ENCODE measurements at regions not wholly inside any gene's neighbourhood (a gene's known extent, or its start where the extent isn't known, plus 50 kb on each side); places are given as distances from the start of the nearest gene placed in this dataset.
"Not testable (repeated sequence)": the region's sequence is repeated elsewhere in the genome, so short reads cannot be mapped to it uniquely, and the experiment has no call there.

DNA sequence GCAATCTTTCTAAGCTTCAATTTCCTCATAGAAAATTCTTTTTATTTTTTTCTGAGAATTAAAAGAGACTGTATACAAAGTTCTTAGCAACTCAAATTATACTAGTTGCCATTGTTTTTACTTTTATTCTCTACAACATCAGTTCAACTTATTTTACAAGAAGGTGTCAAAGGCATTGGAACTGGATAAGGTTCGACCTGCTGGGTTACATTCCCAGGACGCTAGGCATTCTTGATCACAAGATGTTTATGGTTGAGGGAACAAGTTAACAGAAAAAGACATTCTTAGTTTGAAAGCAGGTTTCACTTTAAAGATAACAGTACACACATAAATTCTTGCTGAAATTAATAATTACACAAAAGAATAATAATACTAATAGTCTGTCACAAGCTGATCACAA is 163.5 kb upstream of the SNX2 start:
- H3K36me3 Mint-ChIP-seq (ENCODE audit: low read depth), result no peaks in the 10 kb centered on the region
- H3K27ac Mint-ChIP-seq (ENCODE audit: unreplicated experiment), result no peak overlapping the region
- TF ChIP-seq, protein P1, sequence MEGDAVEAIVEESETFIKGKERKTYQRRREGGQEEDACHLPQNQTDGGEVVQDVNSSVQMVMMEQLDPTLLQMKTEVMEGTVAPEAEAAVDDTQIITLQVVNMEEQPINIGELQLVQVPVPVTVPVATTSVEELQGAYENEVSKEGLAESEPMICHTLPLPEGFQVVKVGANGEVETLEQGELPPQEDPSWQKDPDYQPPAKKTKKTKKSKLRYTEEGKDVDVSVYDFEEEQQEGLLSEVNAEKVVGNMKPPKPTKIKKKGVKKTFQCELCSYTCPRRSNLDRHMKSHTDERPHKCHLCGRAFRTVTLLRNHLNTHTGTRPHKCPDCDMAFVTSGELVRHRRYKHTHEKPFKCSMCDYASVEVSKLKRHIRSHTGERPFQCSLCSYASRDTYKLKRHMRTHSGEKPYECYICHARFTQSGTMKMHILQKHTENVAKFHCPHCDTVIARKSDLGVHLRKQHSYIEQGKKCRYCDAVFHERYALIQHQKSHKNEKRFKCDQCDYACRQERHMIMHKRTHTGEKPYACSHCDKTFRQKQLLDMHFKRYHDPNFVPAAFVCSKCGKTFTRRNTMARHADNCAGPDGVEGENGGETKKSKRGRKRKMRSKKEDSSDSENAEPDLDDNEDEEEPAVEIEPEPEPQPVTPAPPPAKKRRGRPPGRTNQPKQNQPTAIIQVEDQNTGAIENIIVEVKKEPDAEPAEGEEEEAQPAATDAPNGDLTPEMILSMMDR (conservative IDR thresholded peaks at IDR 0.05), result no peak
- no peaks in the 10 kb centered on the region for H3K27me3 Mint-ChIP-seq (ENCODE audit: low read depth)
- H3K9me3 Mint-ChIP-seq, result no peaks in the 10 kb centered on the region
- H3K4me1 Mint-ChIP-seq, result peaks cover 12% of the 10 kb centered on the region
- DNase-seq (ENCODE audit: low read depth, low spot score), result no peak
- no peak overlapping the region for H3K4me3 Mint-ChIP-seq

DNA sequence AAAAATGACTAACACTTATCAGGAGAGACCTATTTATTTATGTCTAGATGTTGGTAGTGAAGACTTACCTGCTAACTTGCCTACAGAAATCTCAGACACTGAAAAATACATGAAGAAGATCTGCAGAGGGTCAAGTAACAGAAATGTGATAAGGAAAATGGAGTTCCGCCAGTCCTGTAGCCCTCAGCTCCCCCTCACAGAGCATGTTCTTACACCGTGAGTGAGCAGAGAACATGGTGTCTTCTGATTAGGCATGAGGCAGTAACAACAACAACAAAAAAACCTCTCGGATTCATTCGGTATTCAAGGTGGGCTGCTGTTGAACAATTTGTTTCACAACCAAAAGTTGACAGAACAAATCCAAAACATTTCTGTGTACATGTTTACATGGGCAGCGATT is 162.0 kb upstream of the SNX2 start:
- Mint-ChIP-seq H3K27ac (ENCODE audit: unreplicated experiment) (no peak overlapping the region), H3K27me3 (ENCODE audit: low read depth) (no peaks in the 10 kb centered on the region), H3K36me3 (ENCODE audit: low read depth) (no peaks in the 10 kb centered on the region), H3K4me3 (no peak overlapping the region), H3K9me3 (no peaks in the 10 kb centered on the region), H3K4me1 (peaks cover 12% of the 10 kb centered on the region)
- TF ChIP-seq, protein P1 (conservative IDR thresholded peaks at IDR 0.05), result no peak
- DNase-seq (ENCODE audit: low read depth, low spot score), result no peak

DNA sequence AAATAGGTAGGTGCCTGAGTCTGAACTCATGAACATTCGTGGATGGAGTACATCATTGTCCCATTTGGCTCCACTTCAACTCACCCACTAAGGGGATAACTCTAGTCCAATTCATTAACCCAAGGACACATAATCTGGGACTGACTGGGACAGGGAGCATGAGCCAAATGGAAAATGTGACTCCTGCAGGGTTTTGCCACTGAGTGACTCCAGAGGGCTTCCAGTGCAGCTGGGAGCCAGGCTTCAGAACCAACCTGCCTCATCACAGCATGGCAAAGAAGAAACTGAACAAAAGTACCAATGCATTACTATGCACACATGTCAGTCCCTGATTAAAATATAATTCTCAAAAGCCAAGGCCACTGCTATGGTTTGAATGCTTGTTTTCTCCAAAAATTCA is 159.7 kb upstream of the SNX2 start:
- H3K27me3 Mint-ChIP-seq (ENCODE audit: low read depth), result no peaks in the 10 kb centered on the region
- no peaks in the 10 kb centered on the region for H3K9me3 Mint-ChIP-seq
- no peak overlapping the region for H3K27ac Mint-ChIP-seq (ENCODE audit: unreplicated experiment)
- H3K4me1 Mint-ChIP-seq, result peaks cover 12% of the 10 kb centered on the region
- H3K36me3 Mint-ChIP-seq (ENCODE audit: low read depth), result no peaks in the 10 kb centered on the region
- H3K4me3 Mint-ChIP-seq, result no peak overlapping the region
- TF ChIP-seq, protein P1 (conservative IDR thresholded peaks at IDR 0.05), result no peak
- no peak for DNase-seq (ENCODE audit: low read depth, low spot score)

DNA sequence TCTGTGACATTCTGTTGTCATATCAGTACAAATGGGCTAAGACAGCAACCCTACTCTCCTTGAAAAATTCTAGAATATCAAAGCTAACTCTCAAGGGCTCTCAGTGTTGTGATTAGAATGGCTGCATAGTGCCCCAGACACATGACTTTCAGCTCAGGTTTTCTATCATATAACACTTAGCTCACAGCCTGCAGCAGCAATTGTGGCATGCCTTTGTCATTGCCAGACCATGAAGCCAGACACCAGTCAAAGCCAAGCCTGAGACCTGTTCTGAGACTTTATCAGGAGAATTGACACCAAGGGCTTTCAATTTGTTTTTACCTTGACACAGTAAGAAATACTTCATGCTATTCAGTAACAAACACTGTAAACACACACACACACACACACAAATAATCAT is 159.0 kb upstream of the SNX2 start:
- no peak overlapping the region for H3K27ac Mint-ChIP-seq (ENCODE audit: unreplicated experiment)
- H3K27me3 Mint-ChIP-seq (ENCODE audit: low read depth), result no peaks in the 10 kb centered on the region
- no peaks in the 10 kb centered on the region for H3K9me3 Mint-ChIP-seq
- peaks cover 12% of the 10 kb centered on the region for H3K4me1 Mint-ChIP-seq
- TF ChIP-seq, protein P1 (conservative IDR thresholded peaks at IDR 0.05), result no peak
- no peak overlapping the region for H3K4me3 Mint-ChIP-seq
- DNase-seq (ENCODE audit: low read depth, low spot score), result no peak
- H3K36me3 Mint-ChIP-seq (ENCODE audit: low read depth), result no peaks in the 10 kb centered on the region

DNA sequence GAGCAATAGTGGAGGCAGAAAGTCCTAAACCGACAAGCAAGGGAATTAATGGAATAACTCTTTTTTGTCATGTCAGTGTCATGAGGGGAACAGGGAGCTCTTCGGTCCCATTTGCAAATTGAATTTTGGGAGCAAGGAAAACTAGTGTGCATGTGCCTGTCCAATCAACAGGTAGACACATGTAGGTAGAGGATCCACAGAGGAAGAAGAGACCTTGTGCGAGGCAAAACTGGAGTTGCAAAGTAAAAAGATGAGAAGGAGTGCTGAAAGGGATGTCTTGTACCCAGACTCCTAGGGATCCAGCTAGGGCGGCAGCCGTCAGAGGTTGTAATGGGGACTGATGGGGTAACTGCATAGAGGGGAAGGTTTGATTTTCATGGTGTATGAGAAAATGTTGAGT is 156.8 kb upstream of the SNX2 start:
- H3K4me3 Mint-ChIP-seq, H3K9me3 Mint-ChIP-seq: not testable (repeated sequence)

DNA sequence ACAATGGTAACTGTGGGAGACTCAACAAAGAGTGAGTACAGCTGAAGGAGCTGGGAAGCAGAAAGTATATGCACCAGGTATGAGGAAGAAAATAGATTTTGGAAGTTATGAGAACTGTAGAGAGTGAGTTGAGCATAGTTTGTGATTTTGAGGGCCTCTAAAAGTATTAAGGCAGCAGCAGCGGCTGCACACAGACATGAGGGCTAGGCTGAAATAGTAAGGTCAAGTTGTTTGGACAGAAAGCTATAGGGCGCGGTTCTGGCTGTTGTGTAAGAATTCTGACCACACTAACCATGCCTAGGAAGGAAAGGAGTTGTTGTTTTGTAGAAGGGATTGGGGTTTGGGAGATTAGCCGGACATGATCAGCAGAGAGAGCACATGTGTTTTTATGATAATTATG is 154.1 kb upstream of the SNX2 start:
- H3K36me3 Mint-ChIP-seq (ENCODE audit: low read depth); H3K27ac Mint-ChIP-seq (ENCODE audit: unreplicated experiment); H3K27me3 Mint-ChIP-seq (ENCODE audit: low read depth); H3K4me1 Mint-ChIP-seq; H3K4me3 Mint-ChIP-seq; H3K9me3 Mint-ChIP-seq; DNase-seq (ENCODE audit: low read depth, low spot score): not testable (repeated sequence)

More for the DNA sequence above, 156.8 kb upstream of the SNX2 start:
- H3K4me1 Mint-ChIP-seq; H3K36me3 Mint-ChIP-seq (ENCODE audit: low read depth); H3K27me3 Mint-ChIP-seq (ENCODE audit: low read depth); H3K27ac Mint-ChIP-seq (ENCODE audit: unreplicated experiment); DNase-seq (ENCODE audit: low read depth, low spot score): not testable (repeated sequence)

DNA sequence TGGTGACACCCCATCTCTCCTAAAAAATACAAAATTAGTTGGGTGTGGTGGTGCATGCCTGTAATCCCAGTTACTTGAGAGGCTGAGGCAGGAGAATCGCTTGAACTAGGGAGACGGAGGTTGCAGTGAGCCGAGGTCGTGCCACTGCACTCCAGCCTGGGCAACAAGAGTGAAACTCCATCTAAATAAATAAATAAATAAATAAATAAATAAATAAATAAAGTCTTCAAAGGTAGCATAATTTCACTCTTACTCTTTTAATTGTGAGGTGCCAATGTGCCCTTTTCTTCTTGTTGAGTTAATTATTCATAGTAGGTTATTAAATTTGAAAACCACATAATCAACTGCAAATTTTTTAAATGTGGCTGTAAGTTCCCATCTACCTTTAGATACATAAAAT is 146.2 kb upstream of the SNX2 start:
- H3K27me3 Mint-ChIP-seq (ENCODE audit: low read depth); H3K4me1 Mint-ChIP-seq; H3K36me3 Mint-ChIP-seq (ENCODE audit: low read depth); H3K4me3 Mint-ChIP-seq; H3K27ac Mint-ChIP-seq (ENCODE audit: unreplicated experiment); DNase-seq (ENCODE audit: low read depth, low spot score); H3K9me3 Mint-ChIP-seq: not testable (repeated sequence)
